ENCODE measurements at regions not wholly inside any gene's neighbourhood (a gene's known extent, or its start where the extent isn't known, plus 50 kb on each side); places are given as distances from the start of the nearest gene placed in this dataset.

GRCh38 chr12:67582238-67582834 is 66.2 kb upstream of the DYRK2 start:
- no peak for DNase-seq (ENCODE audit: low read depth in 1 of 2, low spot score in 1 of 2)

GRCh38 chr12:67582844-67583243 is 65.7 kb upstream of the DYRK2 start:
- no peak for DNase-seq (ENCODE audit: low read depth in 1 of 2, low spot score in 1 of 2)

- DNase-seq (ENCODE audit: low read depth in 1 of 2, low spot score in 1 of 2), result no peak
Observed at GRCh38 chr12:67586951-67587350, 61.6 kb upstream of the DYRK2 start.

- no peak for DNase-seq (ENCODE audit: low read depth in 1 of 2, low spot score in 1 of 2)
Observed at GRCh38 chr12:67589078-67589477, 59.5 kb upstream of the DYRK2 start.

- no peak for DNase-seq (ENCODE audit: low read depth in 1 of 2, low spot score in 1 of 2)
Observed at GRCh38 chr12:67590149-67590790, 58.3 kb upstream of the DYRK2 start.

- DNase-seq (ENCODE audit: low read depth in 1 of 2, low spot score in 1 of 2), result peak in 1 of 2 donors; percentile 5
Observed at GRCh38 chr12:67592228-67593011, 56.1 kb upstream of the DYRK2 start.

GRCh38 chr12:67593041-67593440 is 55.5 kb upstream of the DYRK2 start:
- DNase-seq (ENCODE audit: low read depth in 1 of 2, low spot score in 1 of 2), result no peak

GRCh38 chr12:67593461-67594330 is 54.8 kb upstream of the DYRK2 start:
- DNase-seq (ENCODE audit: low read depth in 1 of 2, low spot score in 1 of 2), result no peak

GRCh38 chr12:67594888-67595287 is 53.7 kb upstream of the DYRK2 start:
- no peak for DNase-seq (ENCODE audit: low read depth in 1 of 2, low spot score in 1 of 2)

- DNase-seq (ENCODE audit: low read depth in 1 of 2, low spot score in 1 of 2), result no peak
Observed at GRCh38 chr12:67595365-67595764, 53.2 kb upstream of the DYRK2 start.

GRCh38 chr12:67598598-67598997 is 49.9 kb upstream of the DYRK2 start:
- DNase-seq (ENCODE audit: low read depth in 1 of 2, low spot score in 1 of 2), result no peak

Measured in activated CD4-positive, alpha-beta T cell treated with anti-CD3 and anti-CD28 coated beads, Interleukin-2, amount 50 U/mL, for 24 hours (primary cell).